Stimulated activated CD4-positive, alpha-beta T cell treated with anti-CD3 and anti-CD28 coated beads, Interleukin-1b, Interleukin-23, amount 100 ng/mL, for 24 hours (primary cell): ENCODE measurements at regions not wholly inside any gene's neighbourhood (a gene's known extent, or its start where the extent isn't known, plus 50 kb on each side); places are given as distances from the start of the nearest gene placed in this dataset.
"Not testable (repeated sequence)": the region's sequence is repeated elsewhere in the genome, so short reads cannot be mapped to it uniquely, and the experiment has no call there.

ENCODE experiments used
- DNase-seq, 4 experiments: peaks; one replicate each; pipeline ENCODE4 v3.0.0-alpha.2; 2020; ENCODE audit warnings: low read depth in 4 of 4, low spot score in 1 of 4

DNA sequence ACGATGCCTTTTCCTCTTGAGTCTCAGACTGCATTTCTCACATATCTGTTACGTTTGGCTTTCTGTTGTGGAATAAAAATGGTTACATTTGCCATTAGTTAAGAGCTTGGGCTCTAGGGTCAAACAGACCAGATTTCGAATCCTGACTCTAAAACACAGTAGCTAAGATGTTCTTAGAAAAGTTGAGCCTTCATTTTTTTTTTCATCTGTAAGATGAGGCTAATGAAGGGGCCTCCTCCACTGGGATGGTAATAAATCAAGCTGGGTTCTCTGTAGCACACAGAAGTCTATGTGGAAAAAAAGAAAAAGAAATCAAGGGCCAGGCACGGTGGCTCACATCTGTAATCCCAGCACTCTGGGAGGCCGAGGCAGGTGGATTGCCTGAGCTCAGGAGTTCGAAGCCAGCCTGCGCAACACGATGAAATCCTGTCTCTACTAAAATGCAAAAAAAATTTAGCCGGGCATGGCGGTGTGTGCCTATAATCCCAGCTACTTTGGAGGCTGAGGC is 49.9 kb upstream of the CAPRIN1 start:
- no peak for DNase-seq

DNA sequence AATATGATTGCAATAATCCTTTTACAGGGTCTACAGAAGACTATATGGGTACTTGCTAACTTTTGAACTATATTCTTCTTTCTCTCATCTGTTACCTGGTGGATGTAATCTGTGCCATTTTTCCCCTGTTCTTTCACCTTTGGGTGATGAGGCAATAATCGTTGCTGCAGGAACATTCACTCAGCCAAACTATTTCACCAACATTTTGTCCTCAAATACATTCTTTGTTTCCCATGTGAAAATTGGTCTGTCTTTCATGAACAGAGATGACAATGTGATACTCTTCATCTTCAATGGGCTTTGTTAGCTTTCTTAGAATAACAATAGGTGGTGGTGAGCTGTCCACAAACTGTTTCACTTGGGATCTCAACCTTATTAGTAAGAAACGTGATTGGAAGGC is 52.1 kb upstream of the CAPRIN1 start:
- DNase-seq: no peak

DNA sequence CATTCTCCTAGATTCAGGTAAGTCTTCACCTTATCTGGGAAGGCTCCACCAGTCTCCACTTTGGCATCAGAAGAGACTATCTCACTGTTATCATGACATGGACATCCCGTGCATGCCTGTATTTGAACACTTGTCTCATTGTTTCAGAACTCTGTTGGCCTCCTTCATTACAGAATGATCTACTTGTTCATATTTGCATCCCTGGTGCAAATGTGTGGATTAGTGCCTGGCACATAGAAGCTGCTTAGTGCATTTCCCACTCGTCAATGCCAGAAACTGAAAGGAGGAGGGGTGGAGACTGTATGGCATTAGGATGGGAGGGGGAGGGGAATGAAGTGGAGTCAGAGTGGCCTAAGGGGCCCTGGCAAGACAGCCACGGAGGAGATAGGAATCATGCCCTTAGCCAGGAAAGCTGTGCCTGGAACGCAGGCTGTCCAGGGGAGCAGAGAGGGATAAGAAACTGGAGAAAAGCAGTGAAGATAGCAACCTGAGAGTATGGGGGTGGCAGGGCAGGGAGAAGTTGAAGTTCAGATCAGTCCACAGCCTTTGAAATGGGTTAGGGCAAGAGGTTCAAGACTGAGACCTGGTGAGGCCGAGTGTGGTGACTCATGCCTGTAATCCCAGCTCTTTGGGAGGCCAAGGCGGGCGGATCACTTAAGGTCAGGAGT is 53.8 kb upstream of the CAPRIN1 start:
- no peak for DNase-seq

DNA sequence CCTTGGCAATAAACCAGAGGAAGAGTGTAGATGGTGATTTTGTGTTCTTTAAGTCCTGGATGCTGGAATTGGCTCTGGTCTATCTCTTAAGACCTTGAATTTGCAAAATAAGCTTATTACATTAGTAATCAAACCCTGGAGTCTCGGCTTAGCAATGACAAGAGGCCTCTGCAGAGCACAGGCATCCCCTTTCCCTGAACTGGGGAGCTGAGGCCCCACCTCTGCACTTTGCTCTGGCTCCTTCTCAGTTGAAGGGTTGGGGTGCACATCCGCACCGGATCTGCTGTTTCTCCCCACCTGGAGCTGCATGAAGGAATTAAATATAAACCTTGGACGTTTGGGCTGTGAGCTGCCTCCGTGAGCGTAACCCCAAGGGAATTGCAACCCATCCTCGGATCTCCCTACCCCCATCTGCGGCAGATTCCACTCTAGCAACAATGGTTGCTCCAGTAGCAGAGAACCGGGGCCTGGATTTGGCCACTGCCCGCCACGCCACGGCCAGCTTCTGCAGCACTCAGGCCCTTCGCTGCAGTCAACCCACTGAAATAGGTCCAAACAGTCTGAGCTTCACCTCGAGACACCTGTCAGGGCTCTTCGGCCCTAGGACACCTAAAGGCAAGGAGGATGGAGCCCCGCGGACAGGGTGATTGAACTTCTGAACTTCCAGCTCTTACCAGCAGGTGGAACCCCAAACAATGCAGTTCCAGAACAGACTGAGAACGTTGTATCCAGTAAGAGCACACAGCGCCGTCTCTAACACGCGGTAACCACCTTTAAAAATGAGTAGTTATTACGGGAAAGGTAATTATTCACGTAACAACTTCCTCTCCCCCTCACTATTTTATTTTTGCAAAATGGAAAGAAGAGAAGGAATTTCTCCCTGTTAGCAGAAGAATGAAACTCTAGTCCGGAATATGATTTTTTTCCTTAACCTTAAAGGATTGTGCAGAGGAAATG is 54.8 kb upstream of the CAPRIN1 start:
- peak; percentile 42 to 62 (median 54) for DNase-seq

DNA sequence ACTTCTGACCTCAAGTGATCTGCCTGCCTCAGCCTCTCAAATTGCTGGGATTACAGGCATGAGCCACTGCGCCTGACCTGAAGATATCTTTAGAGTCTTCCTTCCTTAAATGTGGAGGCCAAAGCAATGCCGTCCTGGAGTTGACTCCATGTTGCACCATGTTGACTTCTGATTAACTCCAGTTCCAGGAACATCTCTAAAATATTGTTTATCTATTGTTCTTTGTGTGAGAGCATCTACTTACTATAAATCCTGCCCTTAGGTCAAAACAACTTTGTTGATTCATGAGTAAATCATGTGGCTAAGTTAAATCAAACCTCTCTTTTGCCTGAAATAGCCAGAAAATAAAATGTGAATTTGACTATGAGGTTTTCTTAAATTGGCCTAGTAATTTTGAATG is 56.6 kb upstream of the CAPRIN1 start:
- no peak for DNase-seq

DNA sequence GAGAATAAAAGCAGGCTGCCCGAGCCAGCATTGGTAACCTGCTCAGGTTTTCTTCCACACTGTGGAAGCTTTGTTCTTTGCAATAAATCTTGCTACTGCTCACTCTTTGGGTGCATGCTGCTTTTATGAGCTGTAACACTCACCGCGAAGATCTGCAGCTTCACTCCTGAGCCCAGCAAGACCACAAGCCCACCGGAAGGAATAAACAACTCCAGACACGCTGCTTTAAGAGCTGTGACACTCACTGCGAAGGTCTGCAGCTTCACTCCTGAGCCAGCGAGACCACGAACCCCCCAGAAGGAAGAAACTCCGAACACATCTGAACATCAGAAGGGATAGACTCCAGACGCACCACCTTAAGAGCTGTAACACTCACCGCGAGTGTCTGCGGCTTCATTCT is 60.4 kb upstream of the CAPRIN1 start:
- DNase-seq: not testable (repeated sequence)

DNA sequence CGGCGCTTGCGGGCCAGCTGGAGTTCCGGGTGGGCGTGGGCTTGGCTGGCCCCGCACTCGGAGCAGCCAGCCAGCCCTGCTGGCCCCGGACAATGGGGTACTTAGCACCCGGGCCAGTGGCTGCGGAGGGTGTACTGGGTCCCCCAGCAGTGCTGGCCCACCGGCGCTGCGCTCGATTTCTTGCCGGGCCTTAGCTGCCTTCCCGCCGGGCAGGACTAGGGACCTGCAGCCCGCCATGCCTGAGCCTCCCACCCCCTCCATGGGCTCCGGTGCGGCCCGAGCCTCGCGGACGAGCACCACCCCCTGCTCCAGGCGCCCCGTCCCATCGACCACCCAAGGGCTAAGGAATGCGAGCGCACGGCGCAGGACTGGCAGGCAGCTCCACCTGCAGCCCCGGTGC is 61.4 kb upstream of the CAPRIN1 start:
- not testable (repeated sequence) for DNase-seq

DNA sequence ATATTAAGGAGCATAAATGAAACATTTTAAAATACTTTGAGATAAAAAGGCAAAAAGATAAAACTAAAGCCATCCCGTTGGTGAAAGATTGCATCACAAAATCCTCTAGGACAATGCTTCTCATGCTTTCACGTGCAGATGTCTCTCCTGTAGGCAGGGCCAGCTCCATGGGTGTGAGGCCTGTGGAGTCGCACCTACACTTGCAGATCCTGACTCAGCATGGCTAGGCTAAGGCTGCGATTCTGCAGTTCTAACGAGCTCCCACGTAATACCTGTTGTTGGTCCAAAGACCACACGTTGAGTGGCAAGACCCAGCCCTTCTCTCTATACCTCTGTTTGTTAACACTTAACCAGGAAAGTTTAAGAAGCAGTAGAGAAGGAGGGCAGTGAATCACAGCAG is 62.1 kb upstream of the CAPRIN1 start:
- no peak for DNase-seq

DNA sequence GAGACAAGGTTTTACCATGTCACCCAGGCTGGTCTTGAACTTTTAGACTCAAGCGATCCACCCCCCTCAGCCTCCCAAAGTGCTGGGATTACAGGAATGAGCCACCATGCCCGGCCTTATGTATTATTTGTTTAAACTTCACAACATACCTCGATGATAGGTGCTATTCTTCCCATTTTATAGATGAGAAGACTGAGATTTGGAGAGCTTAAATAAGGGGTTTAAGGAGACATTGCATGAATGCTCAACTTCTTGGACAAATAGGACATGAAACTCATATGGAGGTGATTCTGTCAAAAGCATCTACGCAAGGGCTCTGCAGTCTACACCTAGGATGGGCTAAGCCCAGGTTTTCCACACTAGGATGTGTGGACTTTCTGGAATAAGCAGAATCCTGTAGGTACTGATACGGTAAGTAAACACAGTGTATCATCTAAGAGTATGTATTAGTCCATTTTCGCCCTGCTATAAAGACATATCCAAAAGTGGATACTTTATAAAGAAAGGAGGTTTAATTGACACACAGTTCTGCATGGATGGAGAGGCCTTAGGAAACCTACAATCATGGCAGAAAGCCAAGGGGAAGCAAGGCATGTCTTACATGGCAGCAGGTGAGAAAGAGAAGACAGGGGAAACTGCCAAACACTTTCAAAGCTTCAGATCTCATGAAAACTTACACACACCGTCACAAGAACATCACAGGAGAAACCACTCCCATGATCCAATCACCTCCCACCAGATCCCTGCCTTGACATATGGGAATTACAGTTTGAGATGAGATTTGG is 62.8 kb upstream of the CAPRIN1 start:
- DNase-seq: no peak

DNA sequence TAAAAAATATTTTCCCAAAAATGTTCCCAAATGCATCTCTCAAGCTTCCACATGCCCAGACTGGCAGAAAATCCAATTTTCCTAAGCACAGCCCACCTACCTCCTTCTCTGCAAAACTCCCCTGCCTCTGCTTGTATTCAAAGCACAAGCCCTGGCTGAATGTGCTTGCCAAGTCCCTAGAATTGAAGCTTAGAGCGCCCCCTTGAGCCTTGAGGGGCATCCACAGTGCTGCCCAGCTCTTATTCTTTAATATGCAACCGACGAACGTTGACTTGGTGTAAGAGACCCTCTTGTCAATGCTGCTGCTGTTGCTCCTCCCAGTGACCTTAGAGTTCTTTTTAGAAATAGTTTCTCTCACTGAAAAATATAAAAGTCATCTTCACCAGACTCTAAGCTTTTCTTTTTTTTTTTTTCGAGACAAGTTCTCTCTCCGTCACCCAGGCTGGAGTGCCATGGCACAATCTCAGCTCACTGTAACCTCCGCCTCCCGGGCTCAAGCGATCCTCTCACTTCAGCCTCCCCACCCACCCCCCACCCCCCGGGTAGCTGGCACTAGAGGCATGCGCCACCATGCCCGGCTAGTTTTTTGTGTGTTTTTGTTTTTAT is 63.5 kb upstream of the CAPRIN1 start:
- peak; percentile 52 to 69 (median 62) for DNase-seq

DNA sequence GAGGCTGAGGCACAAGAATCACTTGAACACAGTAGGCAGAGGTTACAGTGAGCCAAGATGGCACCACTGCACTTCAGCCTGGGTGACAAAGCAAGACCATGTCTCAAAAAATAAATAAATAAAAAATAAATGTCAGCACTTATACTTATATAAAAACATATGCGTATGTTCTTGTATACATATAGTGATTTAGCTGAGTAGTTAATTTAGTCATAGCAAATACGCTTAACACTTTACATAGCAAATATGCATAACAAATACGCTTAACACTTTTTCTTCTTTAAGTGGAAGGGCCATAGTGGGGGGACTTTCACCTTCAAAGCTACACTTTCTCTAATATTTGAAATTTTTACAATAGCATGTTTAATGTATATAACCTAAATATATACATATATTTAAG is 64.0 kb upstream of the CAPRIN1 start:
- DNase-seq: no peak

DNA sequence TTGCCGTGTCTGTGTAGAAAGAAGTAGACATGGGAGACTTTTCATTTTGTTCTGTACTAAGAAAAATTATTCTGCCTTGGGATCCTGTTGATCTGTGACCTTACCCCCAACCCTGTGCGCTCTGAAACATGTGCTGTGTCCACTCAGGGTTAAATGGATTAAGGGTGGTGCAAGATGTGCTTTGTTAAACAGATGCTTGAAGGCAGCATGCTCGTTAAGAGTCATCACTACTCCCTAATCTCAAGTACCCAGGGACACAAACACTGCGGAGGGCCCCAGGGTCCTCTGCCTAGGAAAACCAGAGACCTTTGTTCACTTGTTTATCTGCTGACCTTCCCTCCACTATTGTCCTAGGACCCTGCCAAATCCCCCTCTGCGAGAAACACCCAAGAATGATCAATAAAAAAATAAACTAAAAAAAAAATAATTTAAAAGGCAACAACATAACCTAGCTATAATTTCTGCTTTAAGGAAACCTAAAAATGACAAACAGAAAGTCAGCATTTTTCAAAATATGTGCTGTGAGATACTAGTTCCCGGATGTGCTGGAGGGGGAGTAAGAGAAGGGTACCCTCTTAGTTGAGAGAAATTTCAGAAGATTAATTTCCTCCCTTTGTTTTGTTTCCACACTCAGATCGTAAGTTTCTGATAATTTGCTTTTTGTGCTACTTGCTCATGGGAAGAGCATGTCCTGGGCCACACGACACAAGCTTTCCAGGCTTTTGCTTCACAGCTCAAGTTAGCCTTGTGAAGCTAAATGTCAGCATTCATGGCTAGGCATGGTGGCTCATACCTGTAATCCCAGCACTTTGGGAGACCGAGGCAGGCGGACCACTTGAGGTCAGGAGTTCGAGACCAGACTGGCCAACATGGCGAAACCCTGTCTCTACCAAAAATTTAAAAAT is 64.7 kb upstream of the CAPRIN1 start:
- not testable (repeated sequence) for DNase-seq

DNA sequence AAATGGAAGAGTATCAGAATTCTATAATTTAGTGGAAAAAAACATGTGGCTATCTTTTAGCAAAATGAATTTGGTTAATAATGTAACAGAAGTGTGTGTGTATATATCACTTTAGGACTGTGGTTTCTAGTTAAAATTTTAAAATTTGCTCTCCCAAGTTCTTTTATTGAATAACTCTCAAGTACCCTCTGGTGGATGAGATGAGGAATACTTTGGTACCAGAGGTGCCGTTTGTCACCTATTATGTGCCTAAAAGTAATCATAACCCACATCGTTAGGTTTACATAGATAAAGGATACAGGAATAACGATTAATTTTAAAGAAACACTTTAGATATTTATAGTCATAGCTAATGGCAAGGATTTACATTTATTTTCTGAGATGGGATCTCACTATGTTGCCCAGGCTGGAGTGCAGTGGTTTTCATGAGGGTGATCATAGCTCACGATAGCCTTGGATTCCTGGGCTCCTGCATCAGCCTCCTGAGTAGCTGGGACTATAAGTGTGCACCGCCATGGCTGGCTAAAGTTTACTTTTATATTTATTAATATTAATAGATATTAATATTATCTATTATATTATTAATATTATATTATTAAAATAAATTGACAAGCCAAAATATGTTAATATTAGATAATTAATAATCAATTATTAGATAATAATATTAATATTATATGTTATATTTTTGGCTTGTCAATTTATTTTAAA is 66.7 kb upstream of the CAPRIN1 start:
- no peak for DNase-seq

DNA sequence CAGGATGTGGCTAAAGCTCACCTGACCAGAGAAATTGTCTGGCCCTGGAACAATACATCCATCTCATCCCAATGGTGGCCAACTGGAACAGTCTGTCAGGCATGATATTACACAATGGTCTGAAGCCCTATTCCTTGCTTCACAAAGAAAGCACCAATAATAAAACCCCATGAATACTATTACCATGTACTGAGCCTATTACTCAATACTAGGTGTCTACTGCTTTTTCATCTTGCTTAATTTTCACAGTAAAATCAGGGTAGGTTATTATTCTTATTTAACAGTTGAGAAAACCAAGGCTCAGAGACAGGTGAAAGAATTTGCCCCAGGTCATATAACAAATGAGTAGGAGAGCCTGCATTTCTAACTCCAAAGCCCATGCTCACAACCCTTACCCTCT is 68.9 kb upstream of the CAPRIN1 start:
- no peak for DNase-seq

DNA sequence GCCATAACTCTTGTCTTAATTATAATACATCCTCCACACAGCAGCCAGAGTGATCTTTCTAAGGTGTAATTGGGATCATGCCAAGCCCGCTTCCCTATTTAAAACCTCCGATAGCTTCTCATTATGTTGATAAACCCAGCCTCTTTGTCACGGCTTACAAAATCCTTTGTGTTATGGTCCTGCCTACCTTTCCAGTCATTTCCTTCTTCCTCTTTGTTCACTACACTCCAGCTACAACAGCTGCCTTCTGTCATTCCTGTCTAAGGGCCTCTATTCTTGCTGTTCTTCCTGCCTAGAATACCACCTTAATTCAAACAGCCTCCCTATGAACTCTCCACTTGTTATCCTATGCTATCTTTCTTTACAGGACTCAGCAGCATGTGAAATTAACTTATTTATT is 70.6 kb upstream of the CAPRIN1 start:
- DNase-seq: no peak

DNA sequence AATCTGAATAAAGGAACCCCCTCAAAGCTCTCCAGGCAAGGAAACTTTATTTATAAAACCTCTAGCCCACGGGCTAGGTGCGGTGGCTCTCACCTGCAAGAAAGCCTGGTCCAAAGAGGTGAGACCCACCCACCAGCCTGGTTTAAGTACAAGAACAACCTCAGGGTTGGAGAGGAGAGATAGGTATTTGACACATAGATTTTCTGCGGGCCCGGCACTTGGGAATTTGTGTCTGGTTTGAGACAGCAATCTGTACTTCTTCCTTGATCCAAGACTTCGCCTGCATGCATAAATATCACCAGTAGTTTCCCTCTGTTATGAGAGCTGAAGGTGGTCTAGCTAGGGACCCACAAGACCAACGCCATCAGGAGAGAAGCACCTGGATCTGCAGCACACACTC is 73.2 kb upstream of the CAPRIN1 start:
- DNase-seq: no peak

DNA sequence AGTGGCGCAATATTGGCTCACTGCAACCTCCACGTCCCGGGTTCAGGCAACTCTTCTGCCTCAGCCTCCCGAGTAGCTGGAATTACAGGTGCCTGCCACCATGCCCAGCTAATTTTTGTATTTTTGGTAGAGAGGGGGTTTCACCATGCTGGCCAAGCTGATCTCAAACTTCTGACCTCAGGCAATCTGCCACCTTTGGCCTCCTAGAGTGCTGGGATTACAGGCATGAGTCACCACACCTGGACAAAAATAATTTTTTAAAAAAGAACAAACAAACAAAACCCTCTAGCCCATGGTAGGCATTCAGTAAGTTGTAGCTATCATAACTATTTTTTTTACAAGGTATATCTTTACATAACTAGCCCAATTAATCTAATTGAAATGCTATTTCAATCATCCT is 73.9 kb upstream of the CAPRIN1 start:
- DNase-seq: no peak

DNA sequence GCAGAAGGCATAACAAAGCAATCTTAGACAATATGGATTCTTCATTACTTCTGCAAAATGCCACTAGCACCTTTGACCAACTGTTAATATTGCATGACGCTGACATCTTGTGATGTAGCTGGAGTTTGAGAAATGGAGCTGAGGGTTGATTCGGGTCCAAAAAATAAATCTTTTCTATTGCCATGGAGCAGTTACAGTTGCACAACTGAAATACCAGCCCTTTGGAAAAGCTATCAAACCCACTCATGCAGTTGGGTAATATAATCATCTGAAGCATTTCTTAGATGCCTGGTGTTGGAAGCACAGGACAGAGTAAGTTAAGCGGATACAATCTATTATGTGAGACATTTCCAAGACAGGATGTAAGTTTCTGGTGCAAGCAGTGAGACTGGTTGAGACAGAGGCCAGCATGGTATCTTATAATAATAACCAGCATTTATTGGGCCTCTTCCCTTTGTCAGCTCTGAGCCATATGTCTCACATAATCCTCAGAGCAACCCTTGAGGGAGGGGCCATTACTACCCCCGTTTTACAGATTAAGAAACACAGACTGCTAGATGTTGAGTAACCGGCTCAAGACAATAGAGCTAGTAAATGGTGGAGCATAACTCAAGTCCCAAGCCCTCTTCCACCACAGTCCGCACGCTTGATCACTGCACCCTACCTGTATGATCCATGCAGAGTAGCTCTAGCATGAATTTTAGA is 74.9 kb upstream of the CAPRIN1 start:
- DNase-seq: no peak

DNA sequence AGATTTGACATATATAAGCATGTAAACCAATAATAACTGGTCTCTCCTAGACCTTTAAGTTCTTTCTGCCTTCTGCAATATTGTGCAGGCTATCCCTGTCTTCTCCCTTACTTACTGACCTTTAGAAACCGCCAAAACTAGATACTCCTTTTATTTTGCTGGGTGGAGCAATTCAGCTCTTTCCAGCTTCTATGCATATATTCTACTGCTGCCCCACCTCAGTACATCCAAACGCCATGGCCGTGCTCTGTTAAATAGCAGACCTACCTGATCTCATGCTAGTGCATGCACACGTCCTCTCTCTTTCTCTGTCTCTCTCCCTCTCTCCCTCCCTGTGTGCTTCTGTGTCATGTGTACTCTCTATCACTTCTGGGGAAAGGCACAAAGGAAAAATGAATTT is 76.7 kb upstream of the CAPRIN1 start:
- no peak for DNase-seq
